Rectal smooth muscle tissue (tissue), 1 donor: ENCODE measurements at regions not wholly inside any gene's neighbourhood (a gene's known extent, or its start where the extent isn't known, plus 50 kb on each side); places are given as distances from the start of the nearest gene placed in this dataset.

Experiments
- H3K27ac ChIP-seq: one replicate; pipeline ENCODE4 v1.7.0; 2013; ENCODE audit warnings: low read depth, low read length, inconsistent platforms
- H3K27me3 ChIP-seq: one replicate; pipeline ENCODE4 v1.7.0; 2013; ENCODE audit warnings: low read length; ENCODE audit not compliant: control insufficient read depth, insufficient read depth
- H3K36me3 ChIP-seq: one replicate; pipeline ENCODE4 v1.7.0; 2013; ENCODE audit warnings: low read length; ENCODE audit not compliant: control insufficient read depth, insufficient read depth
- H3K4me1 ChIP-seq: one replicate; pipeline ENCODE4 v1.7.0; 2013; ENCODE audit warnings: low read length; ENCODE audit not compliant: control insufficient read depth, insufficient read depth
- H3K4me3 ChIP-seq: one replicate; pipeline ENCODE4 v1.7.0; 2013; ENCODE audit warnings: low read length
- H3K9ac ChIP-seq: one replicate; pipeline ENCODE4 v1.7.0; 2013; ENCODE audit warnings: low read length

GRCh38 chr4:158018831-158019230 lies 154.0 kb downstream of the GASK1B start:
- Histone ChIP-seq H3K4me3 (no peak overlapping the region), H3K36me3 (no peaks in the 10 kb centered on the region), H3K27me3 (no peaks in the 10 kb centered on the region), H3K27ac (no peak overlapping the region), H3K4me1 (peaks cover 16% of the 10 kb centered on the region), H3K9ac (no peak overlapping the region)

DNA sequence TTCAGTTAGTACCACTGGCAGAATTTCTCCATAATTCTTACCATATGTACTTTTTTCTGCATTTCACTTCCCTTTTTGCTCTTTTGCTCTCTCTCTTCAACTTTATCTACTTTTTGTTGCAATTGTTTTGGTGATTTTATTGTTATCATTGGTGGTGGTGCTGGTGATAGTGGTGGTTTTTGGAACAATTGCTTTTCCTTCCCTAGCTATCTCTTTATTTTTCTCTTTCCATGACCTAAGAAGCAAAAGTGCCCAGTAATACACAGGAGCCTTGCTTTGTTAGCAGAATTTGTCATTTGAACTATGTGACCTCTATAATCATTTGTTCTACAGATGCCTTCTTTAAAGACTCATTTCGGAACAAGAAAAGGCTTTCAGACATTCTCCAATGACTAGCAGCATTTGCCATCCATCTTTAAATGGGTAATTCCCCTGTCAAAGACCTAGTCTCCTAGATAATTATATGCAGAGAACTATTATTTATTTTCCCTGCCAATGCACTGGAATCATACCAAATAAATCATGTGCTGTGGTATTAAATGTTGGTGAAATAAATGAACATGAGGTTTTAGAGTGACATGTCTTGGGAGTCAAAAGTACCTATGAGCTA lies 154.5 kb downstream of the GASK1B start:
- Histone ChIP-seq H3K9ac (no peak overlapping the region), H3K36me3 (no peaks in the 10 kb centered on the region), H3K4me3 (no peak overlapping the region), H3K4me1 (peaks cover 16% of the 10 kb centered on the region), H3K27me3 (no peaks in the 10 kb centered on the region), H3K27ac (no peak overlapping the region)

DNA sequence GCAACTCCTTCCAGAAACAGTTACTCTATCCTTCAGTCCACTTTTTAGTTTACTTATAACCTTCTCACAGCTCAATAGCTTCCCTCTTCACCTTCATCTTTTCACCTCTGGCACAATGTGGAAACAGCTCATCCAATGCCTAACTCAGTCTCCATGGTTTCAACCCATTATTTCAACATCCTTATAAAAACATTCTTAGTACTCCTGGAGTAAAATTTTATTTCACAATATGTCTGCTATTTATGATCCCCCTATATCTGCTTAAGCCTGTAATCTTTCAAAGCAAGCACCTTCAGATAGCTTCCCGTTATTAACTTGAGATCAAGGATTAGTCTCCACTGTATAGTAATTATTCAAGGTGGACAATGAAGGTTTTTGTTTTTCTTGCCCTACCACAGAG lies 156.3 kb downstream of the GASK1B start:
- Histone ChIP-seq H3K27me3 (no peaks in the 10 kb centered on the region), H3K4me3 (no peak overlapping the region), H3K36me3 (no peaks in the 10 kb centered on the region), H3K4me1 (peaks cover 16% of the 10 kb centered on the region), H3K27ac (no peak overlapping the region), H3K9ac (no peak overlapping the region)

DNA sequence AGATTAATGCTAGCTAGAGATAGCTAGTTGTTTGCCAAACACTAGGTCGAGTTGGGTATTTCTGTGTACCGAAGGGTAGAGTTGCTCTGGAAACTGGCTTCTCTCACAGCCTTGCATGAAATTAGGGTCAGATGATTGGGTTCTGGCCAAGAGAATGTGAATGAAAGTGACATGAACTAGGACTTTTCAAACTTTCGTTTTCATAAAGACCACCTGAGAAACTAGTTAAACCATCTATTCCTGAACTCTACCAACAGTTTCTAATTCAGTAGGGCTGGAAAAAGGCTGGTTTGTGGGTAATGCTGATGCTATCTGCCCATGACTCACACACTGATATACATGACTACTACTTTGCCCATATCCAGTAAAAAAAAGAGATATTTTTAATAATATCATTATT lies 157.6 kb downstream of the GASK1B start:
- Histone ChIP-seq H3K27ac (no peak overlapping the region), H3K4me3 (no peak overlapping the region), H3K9ac (no peak overlapping the region), H3K27me3 (no peaks in the 10 kb centered on the region), H3K36me3 (no peaks in the 10 kb centered on the region), H3K4me1 (peaks cover 4% of the 10 kb centered on the region)

GRCh38 chr4:158013858-158014257 lies 159.0 kb downstream of the GASK1B start:
- Histone ChIP-seq H3K27ac (no peak overlapping the region), H3K27me3 (no peaks in the 10 kb centered on the region), H3K9ac (no peak overlapping the region), H3K4me3 (no peak overlapping the region), H3K4me1 (no peaks in the 10 kb centered on the region), H3K36me3 (no peaks in the 10 kb centered on the region)

DNA sequence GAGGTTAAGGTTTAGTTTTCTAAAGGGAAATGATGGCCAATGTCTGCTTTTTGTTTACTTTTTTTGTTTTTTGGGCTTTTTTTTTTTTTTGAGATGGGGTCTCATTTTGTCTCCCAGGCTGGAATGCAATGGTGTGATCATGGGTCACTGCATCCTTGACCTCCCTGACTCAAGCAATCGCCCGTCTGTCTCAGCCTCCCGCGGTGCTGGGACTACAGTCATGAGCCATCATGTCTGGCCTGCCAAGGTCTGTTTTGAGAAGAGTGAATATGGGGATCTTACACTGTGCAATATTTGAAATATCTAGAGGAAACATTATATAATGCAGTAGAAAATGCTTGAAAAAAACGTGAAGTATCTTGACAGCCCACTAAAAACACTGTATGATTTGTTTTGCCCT lies 162.5 kb downstream of the GASK1B start:
- H3K36me3 ChIP-seq: no peaks in the 10 kb centered on the region
- H3K4me3 ChIP-seq: no peak overlapping the region
- peaks cover 14% of the 10 kb centered on the region for H3K4me1 ChIP-seq

DNA sequence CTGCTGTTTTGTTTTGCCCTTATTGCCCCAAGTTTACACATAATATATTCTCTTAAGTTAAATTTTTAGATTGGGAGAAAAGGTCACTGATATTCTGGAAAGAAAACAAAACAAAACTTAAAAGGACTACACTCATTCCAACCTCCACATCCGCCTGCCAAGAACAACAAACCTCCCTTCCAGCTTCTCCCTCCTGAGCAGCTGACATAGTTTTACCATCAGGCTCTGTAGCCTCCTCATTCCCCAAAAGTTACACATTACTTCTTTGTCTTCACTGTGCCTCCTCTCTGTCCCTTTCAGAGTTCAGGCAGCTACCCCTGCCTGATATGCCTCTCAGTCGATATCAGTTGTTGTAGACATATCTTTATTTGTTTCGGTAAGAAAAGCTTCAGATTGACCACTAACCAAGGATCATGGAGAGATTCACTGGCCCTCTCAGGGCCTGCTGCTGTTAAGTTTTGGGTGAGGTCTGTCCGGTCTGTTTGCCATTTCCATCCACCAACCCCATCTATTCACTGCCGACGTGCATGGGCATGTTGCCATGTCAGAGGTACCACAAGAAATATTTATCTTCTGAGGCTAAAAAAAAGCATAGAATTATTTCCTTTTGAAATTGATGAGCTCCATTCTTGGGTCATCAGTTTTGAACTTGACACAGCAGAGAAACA lies 164.1 kb downstream of the GASK1B start:
- Histone ChIP-seq H3K27ac (no peak overlapping the region), H3K4me1 (peaks cover 23% of the 10 kb centered on the region)

More for the DNA sequence above, 162.5 kb downstream of the GASK1B start:
- H3K27me3 ChIP-seq: no peaks in the 10 kb centered on the region
- no peak overlapping the region for H3K9ac ChIP-seq
- H3K27ac ChIP-seq: no peak overlapping the region

GRCh38 chr4:158007566-158007965 lies 165.3 kb downstream of the GASK1B start:
- H3K9ac ChIP-seq: no peak overlapping the region
- no peaks in the 10 kb centered on the region for H3K36me3 ChIP-seq
- peaks cover 24% of the 10 kb centered on the region for H3K4me1 ChIP-seq
- H3K27ac ChIP-seq: no peak overlapping the region
- no peaks in the 10 kb centered on the region for H3K27me3 ChIP-seq
- H3K4me3 ChIP-seq: no peak overlapping the region

More for the DNA sequence above, 164.1 kb downstream of the GASK1B start:
- no peak overlapping the region for H3K4me3 ChIP-seq
- H3K36me3 ChIP-seq: no peaks in the 10 kb centered on the region
- H3K9ac ChIP-seq: no peak overlapping the region
- no peaks in the 10 kb centered on the region for H3K27me3 ChIP-seq

DNA sequence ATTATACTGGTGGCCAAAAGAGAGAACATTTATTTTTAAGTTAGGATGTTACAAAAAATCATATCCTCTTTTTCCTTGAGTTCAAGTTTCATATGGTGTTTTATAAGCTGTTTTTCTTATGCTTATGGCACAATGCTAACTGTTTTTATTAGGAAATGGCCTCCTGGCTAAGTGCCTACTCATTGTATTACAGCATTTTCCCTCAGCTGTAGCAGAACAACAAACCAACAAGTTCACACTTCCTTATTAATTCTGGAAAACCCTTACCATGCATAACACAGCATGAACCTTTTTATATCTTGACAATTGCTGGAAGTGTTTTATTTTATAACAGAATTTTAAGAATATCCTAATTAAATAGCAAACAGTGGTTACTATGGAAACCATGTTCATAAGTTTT lies 165.8 kb downstream of the GASK1B start:
- no peak overlapping the region for H3K27ac ChIP-seq

DNA sequence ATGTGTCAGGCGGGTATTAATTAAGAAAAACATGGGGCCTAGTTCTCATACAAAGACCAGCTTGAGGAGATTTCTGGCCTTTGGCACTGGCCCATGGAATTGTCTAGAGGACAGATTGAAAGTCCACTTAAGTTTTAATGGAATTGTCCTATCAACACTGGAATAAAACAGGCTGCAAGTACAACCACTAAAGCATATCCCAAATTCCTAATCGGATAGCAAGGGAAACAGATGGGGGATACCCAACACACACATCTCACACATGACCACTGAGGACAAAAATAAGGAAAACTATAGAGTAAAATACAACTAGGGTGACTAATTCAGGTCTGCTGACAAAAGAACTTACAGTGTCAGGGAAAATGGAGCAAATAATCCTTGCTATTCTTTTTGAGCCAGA lies 167.8 kb downstream of the GASK1B start:
- Histone ChIP-seq H3K4me3 (no peak overlapping the region), H3K36me3 (no peaks in the 10 kb centered on the region), H3K4me1 (peaks cover 29% of the 10 kb centered on the region), H3K27me3 (no peaks in the 10 kb centered on the region), H3K27ac (peak overlapping the region; percentile 26), H3K9ac (no peak overlapping the region)

More for the DNA sequence above, 165.8 kb downstream of the GASK1B start:
- H3K36me3 ChIP-seq: no peaks in the 10 kb centered on the region
- peaks cover 29% of the 10 kb centered on the region for H3K4me1 ChIP-seq
- no peak overlapping the region for H3K4me3 ChIP-seq
- no peak overlapping the region for H3K9ac ChIP-seq
- no peaks in the 10 kb centered on the region for H3K27me3 ChIP-seq

DNA sequence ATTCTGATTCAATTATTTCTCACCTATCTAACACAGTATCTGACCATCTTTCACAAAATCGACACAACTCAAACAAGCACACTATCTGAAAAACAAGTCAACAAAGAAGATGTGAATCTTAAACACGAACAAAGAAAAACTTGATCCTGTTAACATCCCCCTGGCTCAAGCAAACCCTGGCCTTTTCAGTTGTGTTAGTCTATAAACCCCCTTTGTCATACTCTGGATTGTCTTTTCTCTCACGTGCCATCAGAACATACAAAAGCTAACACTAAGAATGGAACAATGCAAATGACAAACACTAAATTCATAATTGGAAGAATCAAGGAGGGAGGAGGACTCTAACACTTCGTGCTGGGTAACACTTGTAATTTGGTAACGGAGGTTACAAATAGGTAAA lies 168.7 kb downstream of the GASK1B start:
- no peak overlapping the region for H3K4me3 ChIP-seq
- H3K4me1 ChIP-seq: peaks cover 29% of the 10 kb centered on the region
- H3K27ac ChIP-seq: peak overlapping the region; percentile 26

DNA sequence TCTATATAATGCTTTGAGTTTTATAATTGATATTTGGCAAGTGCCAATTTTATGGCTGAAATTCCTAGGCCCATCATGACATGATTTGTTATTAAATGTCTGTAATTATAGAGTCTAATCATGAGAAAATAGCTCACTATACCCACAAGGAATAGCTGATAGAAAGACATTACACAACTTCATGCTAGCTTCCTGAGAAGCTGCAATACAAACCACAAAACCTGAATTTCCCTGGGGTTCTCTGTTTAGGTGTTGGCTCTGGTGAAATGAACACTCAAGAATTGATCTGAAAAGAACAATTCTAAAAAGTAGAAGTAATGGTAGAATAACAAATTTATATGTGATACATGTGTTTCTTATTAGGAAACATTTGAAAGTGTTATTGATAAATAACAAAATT lies 169.6 kb downstream of the GASK1B start:
- Histone ChIP-seq H3K4me3 (no peak overlapping the region), H3K27ac (no peak overlapping the region), H3K36me3 (no peaks in the 10 kb centered on the region), H3K4me1 (peaks cover 29% of the 10 kb centered on the region), H3K9ac (no peak overlapping the region), H3K27me3 (no peaks in the 10 kb centered on the region)

More for the DNA sequence above, 168.7 kb downstream of the GASK1B start:
- H3K27me3 ChIP-seq: no peaks in the 10 kb centered on the region
- H3K36me3 ChIP-seq: no peaks in the 10 kb centered on the region
- H3K9ac ChIP-seq: no peak overlapping the region

GRCh38 chr4:158002173-158002572 lies 170.7 kb downstream of the GASK1B start:
- no peak overlapping the region for H3K9ac ChIP-seq
- H3K4me1 ChIP-seq: peaks cover 24% of the 10 kb centered on the region
- H3K27ac ChIP-seq: no peak overlapping the region
- H3K4me3 ChIP-seq: no peak overlapping the region
- H3K27me3 ChIP-seq: no peaks in the 10 kb centered on the region
- H3K36me3 ChIP-seq: no peaks in the 10 kb centered on the region
